ENCODE measurements at regions not wholly inside any gene's neighbourhood (a gene's known extent, or its start where the extent isn't known, plus 50 kb on each side); places are given as distances from the start of the nearest gene placed in this dataset.

GRCh38 chr18:39998317-39998716, 1956.7 kb upstream of the PIK3C3 start:
- Histone ChIP-seq H3K36me3 (ENCODE audit: control insufficient read depth, insufficient read depth, low read length) (no peaks in the 10 kb centered on the region), H3K4me3 (ENCODE audit: low read depth, low read length) (no peak overlapping the region), H3K27me3 (ENCODE audit: control insufficient read depth, insufficient read depth, low read length) (no peaks in the 10 kb centered on the region)
- no peak for DNase-seq (ENCODE audit: low read depth)
- TF ChIP-seq CTCF (IDR thresholded peaks at IDR 0.05; ENCODE audit: insufficient read depth, low read length, severe bottlenecking) = no peak
- no peak for FAIRE-seq

DNA sequence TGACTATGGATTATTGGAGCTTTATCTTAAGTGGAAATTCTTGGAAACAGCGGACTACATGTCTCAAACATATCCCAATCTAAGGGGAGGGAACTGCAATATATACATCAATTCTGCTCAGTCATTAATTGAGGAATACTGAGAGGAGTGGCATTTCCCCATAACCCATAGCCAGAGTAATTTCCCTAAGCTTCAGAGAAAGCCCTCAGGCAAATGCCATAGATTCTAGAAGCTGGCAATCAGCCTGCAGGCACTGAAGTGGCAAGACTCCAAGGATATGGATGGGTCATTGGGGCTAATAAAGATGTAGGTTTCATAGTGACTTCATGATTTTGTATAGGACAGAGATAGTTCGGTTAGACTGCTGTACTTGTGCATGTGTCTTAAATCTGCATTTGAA, 1960.5 kb upstream of the PIK3C3 start:
- TF ChIP-seq CTCF (IDR thresholded peaks at IDR 0.05; ENCODE audit: insufficient read depth, low read length, severe bottlenecking) = no peak
- Histone ChIP-seq H3K4me3 (ENCODE audit: low read depth, low read length) (no peak overlapping the region), H3K27me3 (ENCODE audit: control insufficient read depth, insufficient read depth, low read length) (no peaks in the 10 kb centered on the region), H3K36me3 (ENCODE audit: control insufficient read depth, insufficient read depth, low read length) (no peaks in the 10 kb centered on the region)
- DNase-seq (ENCODE audit: low read depth) (peak; percentile 11), FAIRE-seq (no peak)

GRCh38 chr18:39991696-39992265, 1963.3 kb upstream of the PIK3C3 start:
- H3K36me3 ChIP-seq (ENCODE audit: control insufficient read depth, insufficient read depth, low read length) = no peaks in the 10 kb centered on the region
- TF ChIP-seq CTCF (IDR thresholded peaks at IDR 0.05; ENCODE audit: insufficient read depth, low read length, severe bottlenecking) = no peak
- no peaks in the 10 kb centered on the region for H3K27me3 ChIP-seq (ENCODE audit: control insufficient read depth, insufficient read depth, low read length)
- H3K4me3 ChIP-seq (ENCODE audit: low read depth, low read length) = no peak overlapping the region
- DNase-seq (ENCODE audit: low read depth) (no peak), FAIRE-seq (no peak)

GRCh38 chr18:39990540-39990939, 1964.5 kb upstream of the PIK3C3 start:
- DNase-seq (ENCODE audit: low read depth) (no peak), FAIRE-seq (no peak)
- TF ChIP-seq CTCF (IDR thresholded peaks at IDR 0.05; ENCODE audit: insufficient read depth, low read length, severe bottlenecking) = no peak
- Histone ChIP-seq H3K36me3 (ENCODE audit: control insufficient read depth, insufficient read depth, low read length) (no peaks in the 10 kb centered on the region), H3K4me3 (ENCODE audit: low read depth, low read length) (no peak overlapping the region), H3K27me3 (ENCODE audit: control insufficient read depth, insufficient read depth, low read length) (no peaks in the 10 kb centered on the region)

GRCh38 chr18:39976771-39977170, 1978.3 kb upstream of the PIK3C3 start:
- DNase-seq (ENCODE audit: low read depth) (no peak), FAIRE-seq (no peak)
- Histone ChIP-seq H3K27me3 (ENCODE audit: control insufficient read depth, insufficient read depth, low read length) (no peaks in the 10 kb centered on the region), H3K4me3 (ENCODE audit: low read depth, low read length) (no peak overlapping the region), H3K36me3 (ENCODE audit: control insufficient read depth, insufficient read depth, low read length) (no peaks in the 10 kb centered on the region)
- no peak for TF ChIP-seq CTCF (IDR thresholded peaks at IDR 0.05; ENCODE audit: insufficient read depth, low read length, severe bottlenecking)

- peak; percentile 82 for FAIRE-seq
These were observed 1982.5 kb upstream of the PIK3C3 start for GRCh38 chr18:39972521-39972920.

More at GRCh38 chr18:39972521-39972920, 1982.5 kb upstream of the PIK3C3 start:
- no peak for TF ChIP-seq CTCF (IDR thresholded peaks at IDR 0.05; ENCODE audit: insufficient read depth, low read length, severe bottlenecking)
- Histone ChIP-seq H3K27me3 (ENCODE audit: control insufficient read depth, insufficient read depth, low read length) (no peaks in the 10 kb centered on the region), H3K4me3 (ENCODE audit: low read depth, low read length) (no peak overlapping the region), H3K36me3 (ENCODE audit: control insufficient read depth, insufficient read depth, low read length) (no peaks in the 10 kb centered on the region)
- DNase-seq (ENCODE audit: low read depth) = no peak

All from bronchial epithelial cell (primary cell).